B cell (primary cell): ENCODE measurements at regions not wholly inside any gene's neighbourhood (a gene's known extent, or its start where the extent isn't known, plus 50 kb on each side); places are given as distances from the start of the nearest gene placed in this dataset.

Source experiments
- ATAC-seq: fragments of 200-7000 bp; cut with Tn5 transposase; one replicate; pipeline ENCODE4 v1.10.0; 2021; ENCODE audit warnings: low read depth, mild to moderate bottlenecking, moderate number of reproducible peaks, moderate library complexity
- CTCF ChIA-PET: fragments of 350-600 bp; sonication (Branson Sonifier 250); formaldehyde crosslinking; loops from one replicate; lab custom pipeline; 2021; ENCODE audit warnings: antibody characterized with exemption, inconsistent platforms; lab: Charles Lee
- POLR2A ChIA-PET: fragments of 350-600 bp; sonication (Branson Sonifier 250); formaldehyde crosslinking; loops from one replicate; lab custom pipeline; 2021; ENCODE audit warnings: antibody characterized with exemption; lab: Charles Lee
- DNase-seq: peaks from one replicate; pipeline ENCODE4 v3.0.0; 2013
- H2AFZ ChIP-seq: 2 replicates; pipeline ENCODE4 v1.6.1; 2012; ENCODE audit warnings: mild to moderate bottlenecking, low read depth, low read length; ENCODE audit not compliant: insufficient read depth, poor library complexity, severe bottlenecking
- H3K27ac ChIP-seq, 2 donors: 1 replicate in 1 of 2; 2 replicates in 1 of 2; pipeline ENCODE4 v1.5.1; 2012 to 2013; ENCODE audit warnings: low read length in 2 of 2, mild to moderate bottlenecking in 2 of 2, moderate library complexity in 1 of 2
- H3K27me3 ChIP-seq, 4 experiments: fragments of 200-600 bp in 1 of 4; sonication (generic) in 1 of 4; replicated peaks in 1 of 4; 1 replicate in 2 of 4; 2 replicates in 2 of 4; pipeline versions ENCODE4 v1.6.1 to v1.7.0; 2013 to 2016; ENCODE audit warnings: low read length in 3 of 4, mild to moderate bottlenecking in 2 of 4, mixed read lengths in 1 of 4, moderate library complexity in 1 of 4; ENCODE audit not compliant: insufficient read depth in 4 of 4, control insufficient read depth in 3 of 4; ENCODE audit errors: control extremely low read depth in 1 of 4
- H3K36me3 ChIP-seq, 2 experiments: replicated peaks in 1 of 2; 1 replicate in 1 of 2; 2 replicates in 1 of 2; pipeline versions ENCODE4 v1.6.1 to v1.7.1; 2013; ENCODE audit warnings: low read length in 1 of 2; ENCODE audit not compliant: insufficient read depth in 2 of 2, control insufficient read depth in 1 of 2; ENCODE audit errors: control extremely low read depth in 1 of 2, extremely low read depth in 1 of 2
- H3K4me1 ChIP-seq, 2 donors: fragments of 200-600 bp in 1 of 2; sonication (generic) in 1 of 2; 1 replicate in 1 of 2; 2 replicates in 1 of 2; pipeline versions ENCODE4 v1.5.1 to v1.6.1; 2013 to 2017; ENCODE audit warnings: low read length in 2 of 2; ENCODE audit not compliant: control insufficient read depth in 2 of 2, insufficient read depth in 2 of 2
- H3K4me2 ChIP-seq: replicated peaks from 2 replicates; pipeline ENCODE3; 2012; ENCODE audit warnings: mild to moderate bottlenecking, low read depth, low read length; ENCODE audit not compliant: poor library complexity, severe bottlenecking
- H3K4me3 ChIP-seq, 5 experiments: fragments of 200-600 bp in 1 of 5; sonication (generic) in 1 of 5; 1 replicate in 3 of 5; 2 replicates in 2 of 5; pipeline versions ENCODE4 v1.5.1 to v1.7.0; 2011 to 2016; ENCODE audit warnings: low read length in 4 of 5, mild to moderate bottlenecking in 4 of 5, low read depth in 2 of 5, control low read depth in 1 of 5, moderate library complexity in 1 of 5; ENCODE audit not compliant: insufficient read depth in 1 of 5; ENCODE audit errors: control extremely low read depth in 1 of 5, extremely low read depth in 1 of 5
- H3K79me2 ChIP-seq: fragments of 200-600 bp; sonication (generic); one replicate; pipeline ENCODE4 v1.6.0; 2016; ENCODE audit warnings: low read length; ENCODE audit not compliant: control insufficient read depth, insufficient read depth
- H3K9ac ChIP-seq: fragments of 200-600 bp; sonication (generic); 2 replicates; pipeline ENCODE4 v1.6.1; 2017; ENCODE audit warnings: mild to moderate bottlenecking, low read length, moderate library complexity
- H3K9me3 ChIP-seq, 3 donors: one replicate each; pipeline versions ENCODE4 v1.6.1 to v1.7.1; 2013; ENCODE audit warnings: low read length in 2 of 3; ENCODE audit not compliant: control insufficient read depth in 2 of 3, insufficient read depth in 1 of 3; ENCODE audit errors: control extremely low read depth in 1 of 3
- H4K20me1 ChIP-seq: 2 replicates; pipeline ENCODE4 v1.6.0; 2012; ENCODE audit warnings: mild to moderate bottlenecking, low read length; ENCODE audit not compliant: insufficient read depth, control insufficient read depth, poor library complexity, severe bottlenecking
- H3K27ac Mint-ChIP-seq: one replicate; pipeline ENCODE4 v1.8.0; 2021; ENCODE audit warnings: mixed read lengths
- H3K27me3 Mint-ChIP-seq: one replicate; pipeline ENCODE4 v1.8.0; 2021; ENCODE audit warnings: mixed read lengths
- H3K4me1 Mint-ChIP-seq: one replicate; pipeline ENCODE4 v1.8.0; 2021; ENCODE audit warnings: mixed read lengths
- H3K4me3 Mint-ChIP-seq: one replicate; pipeline ENCODE4 v1.8.0; 2021; ENCODE audit warnings: mixed read lengths
- H3K9me3 Mint-ChIP-seq: one replicate; pipeline ENCODE4 v1.8.0; 2022; ENCODE audit warnings: mixed read lengths; ENCODE audit not compliant: insufficient read depth
- EZH2 ChIP-seq: IDR thresholded peaks from 2 replicates; pipeline ENCODE4 v1.6.1; 2012; ENCODE audit warnings: borderline replicate concordance, low read depth, mild to moderate bottlenecking, moderate library complexity, low read length; ENCODE audit not compliant: insufficient read depth, poor library complexity, severe bottlenecking
- WGBS: methylation state at CpG from one replicate; pipeline ENCODE4 v1.1.5; 2013; ENCODE audit warnings: missing lambda C conversion rate; ENCODE audit not compliant: insufficient coverage; 5-methylcytosine and 5-hydroxymethylcytosine counted together
- intact Hi-C: fragments of 100-400 bp; cut with micrococcal nuclease; formaldehyde crosslinking; loops from one replicate; pipeline ENCODE4 v1.10.0; 2022
- TF ChIP-seq, protein P1 (sequence below): fragments of 200-600 bp; IDR thresholded peaks from one replicate; pipeline ENCODE4 v1.8.0; 2022; ENCODE audit warnings: antibody characterized with exemption, mild to moderate bottlenecking

DNA sequence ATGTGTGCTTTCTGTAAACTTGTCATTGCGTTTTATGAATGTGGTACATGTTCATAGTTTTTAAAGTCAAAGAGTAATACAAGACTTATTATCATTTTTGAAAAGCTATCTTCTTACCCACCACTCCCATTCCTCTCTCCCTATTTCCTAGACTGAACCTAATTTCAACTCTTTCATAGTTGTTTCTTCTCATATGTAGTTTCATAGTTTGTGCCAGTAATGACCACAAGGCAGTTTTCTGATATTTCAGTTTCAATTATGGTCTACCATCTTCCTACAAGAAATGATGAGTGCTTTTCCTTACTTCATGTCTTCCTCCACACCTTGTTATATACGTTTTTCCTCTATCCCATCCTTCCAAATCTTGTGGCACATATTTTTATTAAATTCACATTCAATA lies 445.0 kb upstream of the GOLIM4 start:
- no peak overlapping the region for H3K4me3 Mint-ChIP-seq
- ATAC-seq (no peak), DNase-seq (no peak)
- H3K9ac ChIP-seq: no peak overlapping the region
- H3K27ac Mint-ChIP-seq: no peak overlapping the region
- H3K4me1 Mint-ChIP-seq: no peaks in the 10 kb centered on the region
- no peak overlapping the region for H3K27ac ChIP-seq
- no peaks in the 10 kb centered on the region for H3K9me3 Mint-ChIP-seq
- H3K9me3 ChIP-seq: no peaks in the 10 kb centered on the region
- ChIA-PET CTCF (no interaction called here), POLR2A (no interaction called here)
- intact Hi-C loops: no loop called here
- H3K79me2 ChIP-seq: no peaks in the 10 kb centered on the region
- H3K36me3 ChIP-seq: no peaks in the 10 kb centered on the region
- H3K4me1 ChIP-seq: no peaks in the 10 kb centered on the region
- TF ChIP-seq EZH2: no peak
- TF ChIP-seq, protein P1, sequence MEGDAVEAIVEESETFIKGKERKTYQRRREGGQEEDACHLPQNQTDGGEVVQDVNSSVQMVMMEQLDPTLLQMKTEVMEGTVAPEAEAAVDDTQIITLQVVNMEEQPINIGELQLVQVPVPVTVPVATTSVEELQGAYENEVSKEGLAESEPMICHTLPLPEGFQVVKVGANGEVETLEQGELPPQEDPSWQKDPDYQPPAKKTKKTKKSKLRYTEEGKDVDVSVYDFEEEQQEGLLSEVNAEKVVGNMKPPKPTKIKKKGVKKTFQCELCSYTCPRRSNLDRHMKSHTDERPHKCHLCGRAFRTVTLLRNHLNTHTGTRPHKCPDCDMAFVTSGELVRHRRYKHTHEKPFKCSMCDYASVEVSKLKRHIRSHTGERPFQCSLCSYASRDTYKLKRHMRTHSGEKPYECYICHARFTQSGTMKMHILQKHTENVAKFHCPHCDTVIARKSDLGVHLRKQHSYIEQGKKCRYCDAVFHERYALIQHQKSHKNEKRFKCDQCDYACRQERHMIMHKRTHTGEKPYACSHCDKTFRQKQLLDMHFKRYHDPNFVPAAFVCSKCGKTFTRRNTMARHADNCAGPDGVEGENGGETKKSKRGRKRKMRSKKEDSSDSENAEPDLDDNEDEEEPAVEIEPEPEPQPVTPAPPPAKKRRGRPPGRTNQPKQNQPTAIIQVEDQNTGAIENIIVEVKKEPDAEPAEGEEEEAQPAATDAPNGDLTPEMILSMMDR: no peak
- no peak overlapping the region for H3K4me2 ChIP-seq
- H3K4me3 ChIP-seq: no peak overlapping the region
- no CpG with 5 or more reads among the region's 2 CpGs for WGBS
- H3K27me3 ChIP-seq: no peaks in the 10 kb centered on the region
- no peak overlapping the region for H2AFZ ChIP-seq
- H4K20me1 ChIP-seq: no peaks in the 10 kb centered on the region
- H3K27me3 Mint-ChIP-seq: no peaks in the 10 kb centered on the region

DNA sequence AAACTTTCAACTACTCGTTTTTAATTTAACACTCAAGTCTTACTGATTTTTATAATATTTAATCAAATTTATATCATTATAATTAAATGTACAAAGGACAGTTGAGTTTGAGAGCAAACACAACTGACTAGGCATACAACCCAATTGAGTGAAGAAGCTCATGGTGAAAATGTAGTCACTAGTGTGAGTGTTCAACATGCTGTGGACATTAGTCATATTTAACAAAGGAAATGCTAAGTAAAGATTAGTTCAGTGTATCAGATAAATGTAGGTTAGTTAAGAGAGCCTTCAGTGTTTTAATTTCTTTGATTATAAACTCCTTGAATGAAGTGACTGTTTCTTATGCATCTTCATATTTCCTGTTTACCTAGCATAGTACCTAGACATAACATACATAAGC lies 444.2 kb upstream of the GOLIM4 start:
- Histone ChIP-seq H3K4me1 (no peaks in the 10 kb centered on the region), H3K79me2 (no peaks in the 10 kb centered on the region), H3K36me3 (no peaks in the 10 kb centered on the region), H3K27ac (no peak overlapping the region), H3K9me3 (no peaks in the 10 kb centered on the region), H2AFZ (no peak overlapping the region), H3K4me2 (no peak overlapping the region), H3K27me3 (no peaks in the 10 kb centered on the region), H3K9ac (no peak overlapping the region), H4K20me1 (no peaks in the 10 kb centered on the region), H3K4me3 (no peak overlapping the region)
- WGBS: no CpG with 5 or more reads among the region's 1 CpG
- Mint-ChIP-seq H3K4me3 (no peak overlapping the region), H3K27me3 (no peaks in the 10 kb centered on the region), H3K4me1 (no peaks in the 10 kb centered on the region), H3K9me3 (no peaks in the 10 kb centered on the region), H3K27ac (no peak overlapping the region)
- CTCF ChIA-PET: no interaction called here
- intact Hi-C loops: no loop called here
- no peak for ATAC-seq
- TF ChIP-seq EZH2: no peak
- TF ChIP-seq, protein P1: no peak
- POLR2A ChIA-PET: no interaction called here
- DNase-seq: no peak
